NT2/D1 (cell line): ENCODE measurements at regions not wholly inside any gene's neighbourhood (a gene's known extent, or its start where the extent isn't known, plus 50 kb on each side); places are given as distances from the start of the nearest gene placed in this dataset.

Experiments
- DNase-seq: peaks from one replicate; pipeline ENCODE4 v3.0.0-alpha.2; 2011; ENCODE audit warnings: low read depth, low spot score
- H3K27me3 ChIP-seq: 2 replicates; pipeline ENCODE4 v1.6.0; 2011; ENCODE audit warnings: mild to moderate bottlenecking; ENCODE audit not compliant: insufficient read length, insufficient read depth
- H3K36me3 ChIP-seq: 2 replicates; pipeline ENCODE4 v1.6.1; 2011; ENCODE audit warnings: mild to moderate bottlenecking, low read length, mixed read lengths; ENCODE audit not compliant: insufficient read depth, insufficient read length
- H3K4me1 ChIP-seq: 2 replicates; pipeline ENCODE4 v1.5.1; 2011; ENCODE audit not compliant: insufficient read depth, insufficient read length
- H3K4me3 ChIP-seq: 2 replicates; pipeline ENCODE4 v1.5.1; 2011; ENCODE audit warnings: low read depth; ENCODE audit not compliant: insufficient read length
- H3K9ac ChIP-seq: 2 replicates; pipeline ENCODE4 v1.6.0; 2011; ENCODE audit warnings: low read depth; ENCODE audit not compliant: insufficient read length
- H3K9me3 ChIP-seq: 2 replicates; pipeline ENCODE4 v1.5.1; 2011; ENCODE audit warnings: mild to moderate bottlenecking, low read length; ENCODE audit not compliant: insufficient read depth
- SUZ12 ChIP-seq: IDR thresholded peaks from 2 replicates; pipeline ENCODE4 v1.6.1; 2011; ENCODE audit not compliant: insufficient read length, insufficient read depth; ENCODE audit errors: extremely low read depth
- YY1 ChIP-seq: IDR thresholded peaks from 2 replicates; pipeline ENCODE4 v1.6.1; 2011; ENCODE audit not compliant: insufficient read length, insufficient read depth
- ZNF274 ChIP-seq: IDR thresholded peaks from 2 replicates; pipeline ENCODE4 v1.6.1; 2011; ENCODE audit warnings: mild to moderate bottlenecking, low read depth, low read length

- no peaks in the 10 kb centered on the region for H3K4me1 ChIP-seq
- H3K36me3 ChIP-seq, result no peaks in the 10 kb centered on the region
- no peak overlapping the region for H3K4me3 ChIP-seq
- H3K9me3 ChIP-seq, result no peaks in the 10 kb centered on the region
- DNase-seq, result no peak
- no peaks in the 10 kb centered on the region for H3K27me3 ChIP-seq
- TF ChIP-seq SUZ12 (no peak), ZNF274 (no peak), YY1 (no peak)
- H3K9ac ChIP-seq, result no peak overlapping the region
Measured at GRCh38 chr13:75120085-75120484, 361.9 kb downstream of the TBC1D4 start.

DNA sequence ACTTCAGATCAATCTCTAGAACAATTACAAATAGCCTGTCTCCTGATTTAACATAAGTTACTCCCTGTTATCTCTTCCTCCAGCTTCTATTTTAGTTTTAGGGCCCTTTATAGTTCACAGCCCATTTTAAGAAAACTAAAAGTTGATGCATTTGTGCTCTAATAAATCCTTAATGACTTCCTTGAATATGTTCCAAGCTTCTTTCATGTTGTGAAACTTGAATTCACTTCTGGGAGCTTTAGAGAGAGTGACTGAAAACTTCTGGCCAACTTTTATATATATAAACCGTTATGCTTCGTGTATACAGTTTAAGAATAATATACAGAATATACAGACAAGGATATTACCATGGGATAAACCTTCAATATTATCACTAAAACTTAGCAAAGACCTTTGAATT, 366.8 kb downstream of the TBC1D4 start:
- no peaks in the 10 kb centered on the region for H3K9me3 ChIP-seq
- no peak overlapping the region for H3K4me3 ChIP-seq
- no peaks in the 10 kb centered on the region for H3K27me3 ChIP-seq
- DNase-seq, result no peak
- no peaks in the 10 kb centered on the region for H3K36me3 ChIP-seq
- no peaks in the 10 kb centered on the region for H3K4me1 ChIP-seq
- no peak overlapping the region for H3K9ac ChIP-seq
- no peak for TF ChIP-seq ZNF274
- no peak for TF ChIP-seq YY1
- no peak for TF ChIP-seq SUZ12

DNA sequence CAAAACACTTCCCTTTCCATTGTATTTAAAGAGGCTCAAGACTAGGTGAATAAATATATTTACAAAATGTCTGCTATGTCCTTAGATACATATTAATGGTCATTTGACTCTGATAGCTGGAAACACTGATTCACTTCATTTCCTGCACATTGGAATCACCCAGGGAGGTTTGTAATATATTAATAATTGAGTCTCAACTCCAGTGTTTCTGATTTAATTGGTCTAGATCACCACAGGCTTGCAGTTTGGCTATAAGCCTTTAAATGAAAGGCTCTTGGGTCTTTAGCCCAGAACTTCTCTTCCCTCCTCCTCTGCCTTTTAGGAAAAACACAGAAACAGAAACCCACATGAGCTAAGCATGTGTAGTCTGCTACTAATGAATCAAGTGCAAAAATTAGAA, 378.0 kb downstream of the TBC1D4 start:
- H3K9me3 ChIP-seq, result no peaks in the 10 kb centered on the region
- no peak for DNase-seq
- no peak overlapping the region for H3K4me3 ChIP-seq
- no peaks in the 10 kb centered on the region for H3K27me3 ChIP-seq
- no peaks in the 10 kb centered on the region for H3K4me1 ChIP-seq
- TF ChIP-seq ZNF274, result no peak
- no peak for TF ChIP-seq YY1
- TF ChIP-seq SUZ12, result no peak
- no peak overlapping the region for H3K9ac ChIP-seq
- no peaks in the 10 kb centered on the region for H3K36me3 ChIP-seq

GRCh38 chr13:75102001-75102716, 379.8 kb downstream of the TBC1D4 start:
- TF ChIP-seq ZNF274 (no peak), SUZ12 (no peak), YY1 (no peak)
- H3K4me1 ChIP-seq, result no peaks in the 10 kb centered on the region
- no peak overlapping the region for H3K4me3 ChIP-seq
- H3K9ac ChIP-seq, result no peak overlapping the region
- H3K9me3 ChIP-seq, result no peaks in the 10 kb centered on the region
- no peak for DNase-seq
- H3K36me3 ChIP-seq, result no peaks in the 10 kb centered on the region
- H3K27me3 ChIP-seq, result no peaks in the 10 kb centered on the region

DNA sequence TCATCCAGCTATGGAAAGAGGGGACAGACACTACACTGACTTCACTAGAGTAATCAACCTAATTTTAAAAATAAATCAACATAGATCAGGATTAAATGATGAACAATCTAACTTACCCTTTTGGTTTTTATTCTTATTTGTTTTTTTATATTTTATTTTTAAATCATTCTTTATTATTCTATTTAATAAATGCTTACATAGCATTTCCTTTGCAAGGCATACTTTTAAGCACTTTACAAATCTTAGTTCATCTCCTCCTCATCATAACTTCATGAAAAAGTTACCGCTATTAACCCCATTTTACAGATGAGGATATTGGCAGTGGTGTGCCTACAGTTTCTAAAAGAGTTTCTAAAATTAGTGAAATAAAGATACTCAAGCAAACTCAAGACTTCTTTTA, 380.6 kb downstream of the TBC1D4 start:
- Histone ChIP-seq H3K9me3 (no peaks in the 10 kb centered on the region), H3K4me3 (no peak overlapping the region), H3K36me3 (no peaks in the 10 kb centered on the region), H3K9ac (no peak overlapping the region), H3K4me1 (no peaks in the 10 kb centered on the region), H3K27me3 (no peaks in the 10 kb centered on the region)
- DNase-seq, result no peak
- no peak for TF ChIP-seq SUZ12
- no peak for TF ChIP-seq ZNF274
- no peak for TF ChIP-seq YY1

DNA sequence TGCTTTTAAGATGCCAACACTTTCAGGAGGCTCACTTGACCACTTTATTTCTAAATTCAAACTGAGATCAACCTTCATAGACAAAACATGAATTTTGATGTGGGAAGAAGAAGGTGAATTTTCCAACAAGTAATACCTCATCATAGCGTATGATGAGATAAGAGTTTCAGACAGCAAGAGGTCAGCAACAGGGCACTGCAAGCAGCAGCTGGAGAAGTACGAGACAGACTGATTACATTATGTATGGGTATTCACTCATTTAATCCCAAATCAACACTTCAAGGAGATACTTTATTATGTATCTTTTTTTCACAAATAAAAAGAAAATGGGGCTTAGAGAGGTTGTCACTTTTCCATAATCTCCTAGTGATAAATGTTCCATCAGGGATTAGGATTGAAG, 389.8 kb downstream of the TBC1D4 start:
- Histone ChIP-seq H3K9me3 (no peaks in the 10 kb centered on the region), H3K27me3 (no peaks in the 10 kb centered on the region), H3K9ac (no peak overlapping the region), H3K36me3 (no peaks in the 10 kb centered on the region), H3K4me1 (no peaks in the 10 kb centered on the region), H3K4me3 (no peak overlapping the region)
- TF ChIP-seq YY1, result no peak
- no peak for TF ChIP-seq SUZ12
- no peak for TF ChIP-seq ZNF274
- no peak for DNase-seq

GRCh38 chr13:75091718-75092117, 390.3 kb downstream of the TBC1D4 start:
- Histone ChIP-seq H3K4me3 (no peak overlapping the region), H3K4me1 (no peaks in the 10 kb centered on the region), H3K9ac (no peak overlapping the region), H3K27me3 (no peaks in the 10 kb centered on the region), H3K9me3 (no peaks in the 10 kb centered on the region), H3K36me3 (no peaks in the 10 kb centered on the region)
- TF ChIP-seq YY1, result no peak
- no peak for TF ChIP-seq SUZ12
- TF ChIP-seq ZNF274, result no peak
- no peak for DNase-seq
